ENCODE measurements at regions not wholly inside any gene's neighbourhood (a gene's known extent, or its start where the extent isn't known, plus 50 kb on each side); places are given as distances from the start of the nearest gene placed in this dataset.

GRCh38 chr9:26471261-26471660 is 421.3 kb downstream of the CAAP1 start:
- intact Hi-C loops (cut with micrococcal nuclease; ENCODE audit: unreplicated experiment) (no loop called here), in situ Hi-C loops (cut with HindIII; ENCODE audit: low pct_unique_long_range_greater_than_20kb, low sequenced_read_pairs) (no loop called here)
- no peaks in the 10 kb centered on the region for H3K36me3 ChIP-seq (ENCODE audit: control insufficient read depth, insufficient read depth, low read length)
- no peaks in the 10 kb centered on the region for H3K4me1 ChIP-seq (ENCODE audit: control insufficient read depth, insufficient read depth, low read length)
- no peaks in the 10 kb centered on the region for H3K9me3 ChIP-seq (ENCODE audit: control insufficient read depth, insufficient read depth, low read depth, low read length)
- no peak for ATAC-seq
- no peaks in the 10 kb centered on the region for H3K27me3 ChIP-seq (ENCODE audit: control insufficient read depth, insufficient read depth, low read length)
- TF ChIP-seq SIN3A (IDR thresholded peaks at IDR 0.05; ENCODE audit: borderline replicate concordance, insufficient read depth, low read depth, low read length) (no peak), TCF7L2 (IDR thresholded peaks at IDR 0.05; ENCODE audit: low read depth, low read length) (no peak), REST (IDR thresholded peaks at IDR 0.05; ENCODE audit: insufficient read depth in 1 of 2, low read depth in 2 of 2, low read length in 1 of 2) (no peak), CTCF (IDR thresholded peaks at IDR 0.05) (no peak), POLR2AphosphoS5 (IDR thresholded peaks at IDR 0.05; ENCODE audit: low read depth, low read length) (no peak)
- H3K4me3 ChIP-seq (ENCODE audit: low read depth in 2 of 2, low read length in 2 of 2): no peak overlapping the region
- ChIA-PET POLR2A (no interaction called here), CTCF (no interaction called here)
- DNase-seq (ENCODE audit: low read depth, low spot score): no peak
- BruUV-seq (replicated peaks): no TSS peak
- H3K27ac ChIP-seq (ENCODE audit: low read length): no peak overlapping the region

GRCh38 chr9:26470284-26470683 is 422.3 kb downstream of the CAAP1 start:
- in situ Hi-C loops (cut with HindIII; ENCODE audit: low pct_unique_long_range_greater_than_20kb, low sequenced_read_pairs): no loop called here
- ATAC-seq: no peak
- no TSS peak for BruUV-seq (replicated peaks)

More at GRCh38 chr9:26470284-26470683, 422.3 kb downstream of the CAAP1 start:
- H3K9me3 ChIP-seq (ENCODE audit: control insufficient read depth, insufficient read depth, low read depth, low read length): no peaks in the 10 kb centered on the region
- H3K4me1 ChIP-seq (ENCODE audit: control insufficient read depth, insufficient read depth, low read length): no peaks in the 10 kb centered on the region
- POLR2A ChIA-PET: no interaction called here
- no peaks in the 10 kb centered on the region for H3K36me3 ChIP-seq (ENCODE audit: control insufficient read depth, insufficient read depth, low read length)
- no peak overlapping the region for H3K4me3 ChIP-seq (ENCODE audit: low read depth in 2 of 2, low read length in 2 of 2)
- H3K27ac ChIP-seq (ENCODE audit: low read length): no peak overlapping the region
- intact Hi-C loops (cut with micrococcal nuclease; ENCODE audit: unreplicated experiment): no loop called here
- CTCF ChIA-PET: no interaction called here
- DNase-seq (ENCODE audit: low read depth, low spot score): no peak
- TF ChIP-seq REST (IDR thresholded peaks at IDR 0.05; ENCODE audit: insufficient read depth in 1 of 2, low read depth in 2 of 2, low read length in 1 of 2) (no peak), CTCF (IDR thresholded peaks at IDR 0.05) (no peak), SIN3A (IDR thresholded peaks at IDR 0.05; ENCODE audit: borderline replicate concordance, insufficient read depth, low read depth, low read length) (no peak), POLR2AphosphoS5 (IDR thresholded peaks at IDR 0.05; ENCODE audit: low read depth, low read length) (no peak), TCF7L2 (IDR thresholded peaks at IDR 0.05; ENCODE audit: low read depth, low read length) (no peak)
- H3K27me3 ChIP-seq (ENCODE audit: control insufficient read depth, insufficient read depth, low read length): no peaks in the 10 kb centered on the region
